ENCODE measurements at regions not wholly inside any gene's neighbourhood (a gene's known extent, or its start where the extent isn't known, plus 50 kb on each side); places are given as distances from the start of the nearest gene placed in this dataset.

DNA sequence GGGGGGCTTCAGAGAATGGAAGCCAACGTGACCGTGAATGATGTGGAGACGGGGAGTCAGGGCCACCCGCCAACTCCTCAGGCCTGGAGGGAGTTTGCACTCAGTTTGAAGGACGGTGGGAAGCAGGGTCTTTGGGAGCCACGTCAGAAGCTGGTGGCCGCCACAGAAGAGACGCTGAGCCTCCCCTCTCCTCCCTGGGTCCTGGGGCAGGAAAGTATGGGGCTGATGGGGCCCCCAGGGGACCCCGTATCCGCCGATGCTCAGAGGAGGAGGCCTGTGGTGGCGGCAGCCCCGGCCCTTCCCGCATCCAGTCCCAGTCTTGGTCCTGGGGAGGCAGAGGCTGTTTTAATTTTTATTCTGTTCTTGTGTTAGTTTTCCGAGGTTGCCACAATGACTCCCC lies 188.6 kb upstream of the C1orf174 start:
- H3K9me3 ChIP-seq (ENCODE audit: control insufficient read depth in 2 of 3, insufficient read depth in 1 of 3, low read length in 3 of 3) = peaks cover 0 to 5% (median 0%) of the 10 kb centered on the region in 3 donors
- H3K27ac ChIP-seq (ENCODE audit: low read depth in 2 of 2, low read length in 2 of 2) = no peak overlapping the region
- DNase-seq (no peak), FAIRE-seq (no peak)
- TF ChIP-seq CTCF (IDR thresholded peaks at IDR 0.05; ENCODE audit: borderline replicate concordance, extremely low read depth, insufficient read depth) = no peak
- no peak overlapping the region for H3K4me3 ChIP-seq (ENCODE audit: low read length in 3 of 3)
- intact Hi-C loops (cut with DNase I) = no loop called here
- no peaks in the 10 kb centered on the region for H3K4me1 ChIP-seq (ENCODE audit: control insufficient read depth in 2 of 3, insufficient read depth in 2 of 3, low read depth in 1 of 3, low read length in 3 of 3)
- no peak overlapping the region for H3K9ac ChIP-seq (ENCODE audit: low read length in 3 of 3)
- H3K27me3 ChIP-seq (ENCODE audit: control insufficient read depth, insufficient read depth, low read length) = no peaks in the 10 kb centered on the region
- H3K36me3 ChIP-seq (ENCODE audit: control insufficient read depth in 2 of 3, insufficient read depth in 3 of 3, low read length in 3 of 3) = no peaks in the 10 kb centered on the region

DNA sequence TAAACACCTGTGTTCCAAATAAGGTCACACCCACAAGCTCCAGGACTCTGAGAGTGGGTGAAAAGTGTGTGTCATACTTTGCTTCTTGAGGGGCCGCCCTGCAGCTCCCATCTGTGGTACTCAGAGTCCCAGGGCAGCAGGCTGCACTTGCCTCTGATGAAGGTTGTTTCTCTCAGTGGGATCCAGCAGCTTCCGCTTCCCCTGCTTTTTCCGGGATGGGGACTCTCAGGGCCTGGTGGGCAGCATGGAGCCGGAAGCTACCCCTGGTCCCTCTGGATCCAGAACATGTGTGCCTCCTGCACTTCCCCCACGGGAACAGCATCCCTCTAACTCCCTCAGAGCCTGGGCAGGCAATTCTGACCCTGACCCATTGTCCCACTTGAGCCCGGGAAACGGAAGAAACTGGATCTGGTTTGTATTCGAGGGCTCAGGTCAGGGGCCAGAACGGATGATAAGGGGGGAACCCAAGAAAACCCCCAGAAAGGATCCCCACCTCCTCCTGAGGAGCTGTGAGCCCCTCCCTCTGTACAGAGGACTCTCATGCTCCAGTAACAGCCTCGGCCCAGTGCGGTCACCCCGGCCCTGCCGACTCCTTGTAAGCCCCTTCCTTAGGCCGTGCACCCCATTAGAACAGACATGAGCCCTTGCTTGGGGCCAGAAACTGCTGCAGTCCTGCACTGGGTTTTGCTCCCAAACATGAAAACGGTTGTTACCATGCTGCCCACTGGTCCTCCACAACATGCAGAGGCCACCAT lies 189.5 kb upstream of the C1orf174 start:
- peaks cover 0 to 5% (median 0%) of the 10 kb centered on the region in 3 donors for H3K9me3 ChIP-seq (ENCODE audit: control insufficient read depth in 2 of 3, insufficient read depth in 1 of 3, low read length in 3 of 3)
- H3K4me3 ChIP-seq (ENCODE audit: low read length in 3 of 3) = no peak overlapping the region
- no peak for TF ChIP-seq CTCF (IDR thresholded peaks at IDR 0.05; ENCODE audit: borderline replicate concordance, extremely low read depth, insufficient read depth)
- H3K4me1 ChIP-seq (ENCODE audit: control insufficient read depth in 2 of 3, insufficient read depth in 2 of 3, low read depth in 1 of 3, low read length in 3 of 3) = no peaks in the 10 kb centered on the region
- no peaks in the 10 kb centered on the region for H3K36me3 ChIP-seq (ENCODE audit: control insufficient read depth in 2 of 3, insufficient read depth in 3 of 3, low read length in 3 of 3)
- no peaks in the 10 kb centered on the region for H3K27me3 ChIP-seq (ENCODE audit: control insufficient read depth, insufficient read depth, low read length)
- DNase-seq (no peak), FAIRE-seq (no peak)
- H3K9ac ChIP-seq (ENCODE audit: low read length in 3 of 3) = no peak overlapping the region
- H3K27ac ChIP-seq (ENCODE audit: low read depth in 2 of 2, low read length in 2 of 2) = no peak overlapping the region
- intact Hi-C loops (cut with DNase I) = no loop called here

GRCh38 chr1:4090556-4090955 lies 190.5 kb upstream of the C1orf174 start:
- Histone ChIP-seq H3K27me3 (ENCODE audit: control insufficient read depth, insufficient read depth, low read length) (no peaks in the 10 kb centered on the region), H3K4me3 (ENCODE audit: low read length in 3 of 3) (no peak overlapping the region), H3K27ac (ENCODE audit: low read depth in 2 of 2, low read length in 2 of 2) (no peak overlapping the region), H3K4me1 (ENCODE audit: control insufficient read depth in 2 of 3, insufficient read depth in 2 of 3, low read depth in 1 of 3, low read length in 3 of 3) (no peaks in the 10 kb centered on the region), H3K9me3 (ENCODE audit: control insufficient read depth in 2 of 3, insufficient read depth in 1 of 3, low read length in 3 of 3) (peaks cover 0 to 5% (median 0%) of the 10 kb centered on the region in 3 donors), H3K36me3 (ENCODE audit: control insufficient read depth in 2 of 3, insufficient read depth in 3 of 3, low read length in 3 of 3) (no peaks in the 10 kb centered on the region), H3K9ac (ENCODE audit: low read length in 3 of 3) (no peak overlapping the region)
- no peak for DNase-seq
- intact Hi-C loops (cut with DNase I) = no loop called here
- TF ChIP-seq CTCF (IDR thresholded peaks at IDR 0.05; ENCODE audit: borderline replicate concordance, extremely low read depth, insufficient read depth) = no peak
- no peak for FAIRE-seq

All from kidney (tissue), 13 donors.